SK-N-SH treated with all-trans-retinoic acid at 6 μM for 48 hours (cell line): ENCODE measurements at regions not wholly inside any gene's neighbourhood (a gene's known extent, or its start where the extent isn't known, plus 50 kb on each side); places are given as distances from the start of the nearest gene placed in this dataset.

Experiments used
- BACH2 ChIP-seq: fragments of 250-450 bp; sonication (Bioruptor Pico); IDR thresholded peaks from 2 replicates; pipeline ENCODE4 v1.9.0; 2021; ENCODE audit warnings: mild to moderate bottlenecking, borderline replicate concordance
- CREB5 ChIP-seq: fragments of 250-450 bp; sonication (Bioruptor Pico); IDR thresholded peaks from 2 replicates; pipeline ENCODE4 v1.5.1; 2020; ENCODE audit warnings: low read depth, mild to moderate bottlenecking, moderate library complexity
- OSR1 ChIP-seq: fragments of 250-450 bp; sonication (Bioruptor Pico); IDR thresholded peaks from 2 replicates; pipeline ENCODE4 v1.8.0; 2022; ENCODE audit warnings: moderate library complexity, mild to moderate bottlenecking, inconsistent platforms
- TSHZ2 ChIP-seq: fragments of 250-450 bp; sonication (Bioruptor Pico); IDR thresholded peaks from 2 replicates; pipeline ENCODE4 v1.5.0; 2020; ENCODE audit warnings: mild to moderate bottlenecking, moderate library complexity
- ZC3H10 ChIP-seq: fragments of 250-450 bp; sonication (Bioruptor Pico); IDR thresholded peaks from 2 replicates; pipeline ENCODE4 v1.5.1; 2021; ENCODE audit warnings: mild to moderate bottlenecking, moderate library complexity

GRCh38 chr21:22536509-22536908 is 1538.3 kb downstream of the NCAM2 start:
- TF ChIP-seq OSR1 (CRISPR knock-in tag) = no peak
- TF ChIP-seq BACH2 (CRISPR knock-in tag) = no peak
- no peak for TF ChIP-seq CREB5 (CRISPR knock-in tag)
- no peak for TF ChIP-seq TSHZ2 (CRISPR knock-in tag)
- TF ChIP-seq ZC3H10 (CRISPR knock-in tag) = no peak
